GF-D8 (cell line): ENCODE measurements at regions not wholly inside any gene's neighbourhood (a gene's known extent, or its start where the extent isn't known, plus 50 kb on each side); places are given as distances from the start of the nearest gene placed in this dataset.
"Not testable (repeated sequence)": the region's sequence is repeated elsewhere in the genome, so short reads cannot be mapped to it uniquely, and the experiment has no call there.

Experiments
- DNase-seq: peaks from one replicate; lab custom pipeline; 2025; lab: John Stamatoyannopoulos, UW

GRCh38 chr2:126050991-126051736, 604.8 kb upstream of the GYPC start:
- DNase-seq: no peak

GRCh38 chr2:126051737-126052240, 604.2 kb upstream of the GYPC start:
- not testable (repeated sequence) for DNase-seq

DNA sequence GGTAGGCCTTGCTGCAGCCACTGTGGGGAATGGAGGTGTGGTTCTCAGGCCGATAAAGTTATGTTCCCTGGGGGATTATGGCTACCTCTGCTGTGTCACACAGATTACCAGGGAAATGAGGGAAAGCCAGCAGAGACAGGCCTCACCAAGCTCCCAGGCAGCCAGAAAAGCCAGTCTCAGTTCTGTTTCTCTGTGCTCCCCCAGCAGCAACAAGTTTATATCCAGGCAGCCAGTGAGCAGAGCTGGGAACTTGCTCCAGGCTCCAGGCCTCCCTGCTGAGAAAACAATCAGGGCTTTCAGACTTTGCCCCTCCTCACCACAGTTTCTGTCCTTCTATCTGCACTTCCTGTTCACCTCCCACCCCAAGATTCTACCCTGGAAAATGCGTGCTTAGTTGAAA, 596.6 kb upstream of the GYPC start:
- DNase-seq: no peak

DNA sequence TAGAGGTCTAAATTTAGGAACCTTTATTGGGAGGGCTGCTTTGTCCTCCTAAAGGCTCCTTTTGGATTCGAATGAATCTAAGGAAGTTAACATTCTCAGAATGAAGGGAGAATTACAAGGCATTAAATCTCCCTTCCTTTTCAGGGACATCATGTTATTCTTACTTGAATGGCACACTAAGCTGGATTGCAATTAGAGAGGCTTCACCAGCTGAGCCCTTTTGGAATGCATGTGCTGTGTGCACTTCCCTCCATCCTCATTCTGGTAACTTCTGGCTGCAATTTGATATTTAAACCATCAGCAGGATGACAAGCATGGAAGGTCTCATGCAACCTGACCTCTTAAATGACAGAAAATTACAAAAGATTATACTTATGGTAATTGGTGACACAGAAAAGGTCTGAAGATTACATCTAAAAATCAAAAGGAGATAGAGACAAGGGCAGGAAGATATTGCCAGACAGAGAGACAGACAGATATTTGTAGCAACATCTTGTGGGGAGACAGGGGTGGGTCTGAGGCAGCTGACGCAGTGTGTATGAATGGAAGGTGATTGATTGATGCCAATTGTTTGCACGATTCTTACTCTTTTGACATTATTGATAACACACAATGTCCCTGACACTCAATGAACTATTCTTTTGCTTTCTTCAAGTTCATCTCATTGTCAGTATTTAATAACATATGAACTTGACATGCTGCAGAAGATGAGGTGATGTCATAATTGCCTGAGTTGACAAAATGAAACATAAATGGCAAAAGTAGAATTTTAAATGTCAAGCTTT, 570.8 kb upstream of the GYPC start:
- DNase-seq: no peak

DNA sequence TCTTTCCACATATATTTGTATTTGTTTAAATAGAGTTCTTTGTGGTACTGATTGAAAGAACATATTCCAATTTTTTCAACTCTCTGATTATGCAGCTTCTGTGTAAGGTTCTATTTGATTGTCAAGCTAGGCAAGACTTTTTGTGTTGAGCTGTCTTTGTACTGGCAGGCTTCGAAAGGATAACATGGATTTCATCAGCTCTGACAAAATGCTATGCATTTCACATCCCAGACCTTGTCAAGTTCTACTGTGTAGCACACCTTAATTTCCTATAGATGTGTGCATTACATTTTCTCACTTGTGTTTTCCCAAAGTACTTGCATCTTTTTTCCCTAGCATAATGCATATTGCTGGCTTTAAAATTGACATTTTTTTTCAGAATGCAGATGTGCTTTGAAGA, 555.0 kb upstream of the GYPC start:
- DNase-seq: no peak

DNA sequence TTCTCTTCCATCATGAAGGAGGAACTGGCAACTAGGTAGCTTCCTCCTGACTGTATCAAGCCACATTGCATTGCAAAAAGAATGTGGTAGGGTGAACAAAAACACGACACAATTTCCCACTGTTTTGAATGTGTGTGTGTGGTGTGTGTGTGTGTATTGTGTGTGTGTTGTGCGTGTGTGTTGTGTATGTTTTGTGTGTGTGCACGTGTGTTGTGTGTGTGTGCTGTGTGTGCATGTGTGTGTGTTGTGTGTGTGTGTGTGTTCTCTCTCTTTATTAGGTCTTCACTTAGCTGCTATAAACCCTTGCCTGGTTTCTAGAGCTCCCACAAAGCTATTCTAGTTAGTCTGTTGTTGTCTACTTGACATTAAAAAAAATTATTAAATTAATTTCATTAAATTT, 550.0 kb upstream of the GYPC start:
- DNase-seq: no peak

GRCh38 chr2:126107883-126108282, 548.1 kb upstream of the GYPC start:
- DNase-seq: no peak

DNA sequence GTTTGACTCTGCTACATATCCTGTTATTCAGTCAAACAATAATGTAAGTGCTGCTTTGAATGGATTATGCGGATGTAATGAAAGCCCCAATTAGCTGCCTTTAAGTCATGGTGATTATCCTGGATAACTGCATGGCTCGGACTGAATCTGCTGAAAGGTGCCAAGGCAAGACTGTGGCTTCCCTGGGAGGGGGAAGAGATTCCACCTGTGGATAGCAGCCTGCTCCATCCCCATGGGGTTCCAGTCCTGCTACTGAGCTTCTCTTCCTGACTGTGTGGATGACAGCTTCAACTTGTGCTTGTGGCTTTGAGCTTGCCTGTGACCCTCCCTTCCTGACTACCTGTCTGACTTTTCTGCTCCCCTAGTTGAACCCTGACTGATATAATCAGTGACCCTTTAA, 540.0 kb upstream of the GYPC start:
- DNase-seq: no peak

DNA sequence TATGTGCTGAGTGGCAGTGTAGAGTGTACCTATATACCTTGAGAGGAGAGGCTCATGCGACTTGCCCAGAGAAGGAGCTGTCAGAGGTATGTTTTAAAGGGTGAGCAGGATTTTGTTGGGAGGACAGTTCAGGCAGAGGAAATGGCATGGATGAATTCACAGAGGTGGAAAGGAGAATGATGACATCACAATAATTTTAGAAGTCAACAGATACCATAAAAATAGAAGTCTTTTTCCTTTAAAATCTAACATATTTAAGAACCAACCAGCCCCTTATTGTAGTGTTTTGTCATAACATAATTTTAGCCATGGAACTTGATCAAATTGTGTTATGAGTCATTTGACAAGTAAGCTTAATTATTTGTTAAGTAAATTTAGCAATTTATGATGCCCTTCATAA, 538.1 kb upstream of the GYPC start:
- no peak for DNase-seq

DNA sequence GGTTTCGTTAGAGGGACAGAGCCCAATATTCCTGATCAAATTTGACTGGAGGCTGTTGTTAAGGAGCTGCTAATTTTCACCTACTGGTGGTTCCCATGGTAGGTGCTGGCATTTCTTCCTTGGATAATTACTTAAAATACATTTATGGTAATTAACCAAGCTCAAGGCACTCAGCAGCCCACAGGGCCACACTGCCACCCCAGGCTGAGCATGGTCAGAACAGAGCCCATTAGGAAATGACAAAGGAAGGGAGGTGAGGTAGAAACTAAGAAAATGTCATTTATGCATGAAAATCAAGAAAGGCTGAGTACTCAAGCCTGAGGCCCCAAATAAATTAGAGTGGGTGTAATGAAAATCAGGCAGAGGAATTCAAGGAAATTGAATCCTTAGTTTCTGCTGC, 510.2 kb upstream of the GYPC start:
- no peak for DNase-seq

- DNase-seq: no peak
Measured at GRCh38 chr2:126154256-126154785, 501.6 kb upstream of the GYPC start.

GRCh38 chr2:126160950-126161349, 495.0 kb upstream of the GYPC start:
- not testable (repeated sequence) for DNase-seq

DNA sequence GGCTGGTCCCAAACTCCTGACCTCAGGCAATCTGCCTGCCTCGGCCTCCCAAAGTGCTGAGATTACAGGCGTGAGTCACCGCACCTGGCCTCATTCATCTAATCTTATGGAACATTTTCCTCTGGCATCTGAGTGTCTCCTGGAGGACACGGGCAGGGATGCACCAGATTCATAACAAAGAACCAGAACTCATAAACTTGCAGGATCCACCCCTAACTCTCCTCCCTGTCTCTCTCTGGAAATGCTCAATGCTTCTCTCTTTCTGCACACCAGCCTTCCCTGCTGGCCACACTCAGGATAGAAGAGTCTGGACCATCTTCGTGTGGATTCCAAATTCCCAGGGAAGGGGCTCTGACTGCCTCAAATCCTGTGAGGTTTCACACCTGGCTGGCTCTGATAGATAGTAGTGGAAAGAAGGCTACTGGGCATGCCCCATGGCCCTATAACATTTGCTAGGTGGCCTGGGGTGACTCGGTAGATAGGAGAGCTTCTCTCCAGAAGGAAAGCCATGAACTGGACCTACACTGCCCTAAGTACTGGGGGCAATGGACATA, 483.2 kb upstream of the GYPC start:
- no peak for DNase-seq

DNA sequence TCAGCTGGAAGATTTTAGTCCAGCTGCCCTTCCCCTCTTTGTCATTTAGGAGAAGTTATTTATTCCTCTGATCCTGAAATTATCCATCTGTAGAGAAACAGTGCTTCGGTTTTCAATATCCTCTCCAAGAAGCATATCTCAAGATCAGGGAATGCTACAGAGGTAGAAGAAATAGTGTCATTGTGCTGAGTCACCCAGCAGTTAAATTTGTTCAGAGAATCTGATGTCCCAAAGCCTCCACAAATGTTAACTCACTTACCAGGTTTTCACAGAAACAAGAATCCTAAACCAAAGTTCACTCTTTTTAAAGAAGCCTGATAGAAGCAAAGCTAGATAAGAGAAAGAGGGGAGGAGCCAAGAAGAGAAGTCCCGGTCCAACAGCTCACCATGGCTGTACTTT, 480.7 kb upstream of the GYPC start:
- DNase-seq: no peak

- DNase-seq: no peak
Measured at GRCh38 chr2:126177479-126177878, 478.5 kb upstream of the GYPC start.

GRCh38 chr2:126187668-126188067, 468.3 kb upstream of the GYPC start:
- no peak for DNase-seq

- no peak for DNase-seq
Measured at GRCh38 chr2:126189527-126189926, 466.4 kb upstream of the GYPC start.

- DNase-seq: no peak
Measured at GRCh38 chr2:126200538-126200937, 455.4 kb upstream of the GYPC start.

GRCh38 chr2:126208266-126208665, 447.7 kb upstream of the GYPC start:
- DNase-seq: no peak

GRCh38 chr2:126212735-126213134, 443.2 kb upstream of the GYPC start:
- no peak for DNase-seq

- no peak for DNase-seq
Measured at GRCh38 chr2:126219081-126219480, 436.9 kb upstream of the GYPC start.

- no peak for DNase-seq
Measured at GRCh38 chr2:126220331-126220730, 435.6 kb upstream of the GYPC start.

DNA sequence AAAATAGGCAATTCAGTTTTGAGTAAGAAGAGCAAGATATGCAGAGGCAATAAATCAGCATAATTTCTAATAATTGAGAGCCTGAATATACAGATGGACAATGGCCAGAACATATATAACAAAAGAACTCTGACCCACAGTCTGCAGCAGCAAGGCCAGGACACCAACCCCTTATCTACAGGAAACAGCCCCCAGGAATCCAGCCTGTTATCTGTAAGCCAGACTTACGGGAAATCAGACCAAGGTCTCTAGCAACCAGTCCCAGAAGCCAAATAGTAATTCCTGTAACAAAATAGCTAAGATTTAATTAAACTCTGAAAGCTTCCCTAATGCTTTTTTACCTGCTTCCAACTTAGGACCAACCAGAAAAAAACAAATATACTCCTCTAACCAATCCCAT, 434.5 kb upstream of the GYPC start:
- DNase-seq: no peak
